ENCODE measurements at regions not wholly inside any gene's neighbourhood (a gene's known extent, or its start where the extent isn't known, plus 50 kb on each side); places are given as distances from the start of the nearest gene placed in this dataset.

GRCh38 chr18:78696698-78697435 lies 282.8 kb upstream of the SALL3 start:
- TF ChIP-seq CTCF (IDR thresholded peaks at IDR 0.05) (no peak), POLR2A (IDR thresholded peaks at IDR 0.05) (no peak), POLR2AphosphoS5 (IDR thresholded peaks at IDR 0.05) (no peak)
